ENCODE measurements at regions not wholly inside any gene's neighbourhood (a gene's known extent, or its start where the extent isn't known, plus 50 kb on each side); places are given as distances from the start of the nearest gene placed in this dataset.

DNA sequence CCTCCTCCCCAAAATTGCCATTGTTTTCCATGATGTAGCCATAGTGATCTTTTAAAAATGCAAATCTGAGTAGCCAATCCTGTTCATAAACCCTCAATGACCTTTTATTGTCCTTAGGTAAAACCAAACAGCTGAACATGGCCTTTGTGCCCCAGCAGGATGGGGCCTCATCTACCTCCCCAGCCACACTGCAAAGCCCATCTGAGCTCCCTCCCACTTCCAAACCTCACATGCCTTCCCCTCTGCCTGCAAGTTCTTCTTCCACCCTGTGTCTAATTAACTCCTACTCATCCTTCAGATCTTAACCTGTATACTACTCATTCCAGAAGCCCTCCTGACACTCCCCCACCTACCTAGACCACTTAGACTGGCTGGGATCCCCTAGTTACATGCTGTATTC is 178.8 kb upstream of the NPVF start:
- TF ChIP-seq, protein P1, sequence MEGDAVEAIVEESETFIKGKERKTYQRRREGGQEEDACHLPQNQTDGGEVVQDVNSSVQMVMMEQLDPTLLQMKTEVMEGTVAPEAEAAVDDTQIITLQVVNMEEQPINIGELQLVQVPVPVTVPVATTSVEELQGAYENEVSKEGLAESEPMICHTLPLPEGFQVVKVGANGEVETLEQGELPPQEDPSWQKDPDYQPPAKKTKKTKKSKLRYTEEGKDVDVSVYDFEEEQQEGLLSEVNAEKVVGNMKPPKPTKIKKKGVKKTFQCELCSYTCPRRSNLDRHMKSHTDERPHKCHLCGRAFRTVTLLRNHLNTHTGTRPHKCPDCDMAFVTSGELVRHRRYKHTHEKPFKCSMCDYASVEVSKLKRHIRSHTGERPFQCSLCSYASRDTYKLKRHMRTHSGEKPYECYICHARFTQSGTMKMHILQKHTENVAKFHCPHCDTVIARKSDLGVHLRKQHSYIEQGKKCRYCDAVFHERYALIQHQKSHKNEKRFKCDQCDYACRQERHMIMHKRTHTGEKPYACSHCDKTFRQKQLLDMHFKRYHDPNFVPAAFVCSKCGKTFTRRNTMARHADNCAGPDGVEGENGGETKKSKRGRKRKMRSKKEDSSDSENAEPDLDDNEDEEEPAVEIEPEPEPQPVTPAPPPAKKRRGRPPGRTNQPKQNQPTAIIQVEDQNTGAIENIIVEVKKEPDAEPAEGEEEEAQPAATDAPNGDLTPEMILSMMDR (conservative IDR thresholded peaks at IDR 0.05) = no peak
- TF ChIP-seq EZH2 (IDR thresholded peaks at IDR 0.05; ENCODE audit: low read depth) = no peak
